H4 (cell line): ENCODE measurements at regions not wholly inside any gene's neighbourhood (a gene's known extent, or its start where the extent isn't known, plus 50 kb on each side); places are given as distances from the start of the nearest gene placed in this dataset.
"Not testable (repeated sequence)": the region's sequence is repeated elsewhere in the genome, so short reads cannot be mapped to it uniquely, and the experiment has no call there.

ENCODE experiments used
- DNase-seq: peaks from one replicate; pipeline ENCODE4 v3.0.0-alpha.2; 2015; ENCODE audit warnings: low spot score

- no peak for DNase-seq
These were observed 226.0 kb upstream of the PTGER4 start for GRCh38 chr5:40453689-40454088.

GRCh38 chr5:40452874-40453624 is 226.7 kb upstream of the PTGER4 start:
- no peak for DNase-seq

GRCh38 chr5:40447438-40447837 is 232.3 kb upstream of the PTGER4 start:
- no peak for DNase-seq

- DNase-seq: peak; percentile 56
These were observed 232.8 kb upstream of the PTGER4 start for GRCh38 chr5:40446910-40447309.

GRCh38 chr5:40442346-40442745 is 237.4 kb upstream of the PTGER4 start:
- no peak for DNase-seq

- no peak for DNase-seq
These were observed 238.0 kb upstream of the PTGER4 start for GRCh38 chr5:40441733-40442132.

GRCh38 chr5:40440746-40441145 is 239.0 kb upstream of the PTGER4 start:
- DNase-seq: no peak

GRCh38 chr5:40439103-40439502 is 240.6 kb upstream of the PTGER4 start:
- DNase-seq: not testable (repeated sequence)

GRCh38 chr5:40438646-40439045 is 241.1 kb upstream of the PTGER4 start:
- DNase-seq: not testable (repeated sequence)

- DNase-seq: peak; percentile 64
These were observed 242.3 kb upstream of the PTGER4 start for GRCh38 chr5:40437452-40437861.

GRCh38 chr5:40436535-40437237 is 243.0 kb upstream of the PTGER4 start:
- DNase-seq: no peak

GRCh38 chr5:40435706-40436105 is 244.0 kb upstream of the PTGER4 start:
- not testable (repeated sequence) for DNase-seq

- no peak for DNase-seq
These were observed 246.9 kb upstream of the PTGER4 start for GRCh38 chr5:40432836-40433235.

GRCh38 chr5:40431734-40432133 is 248.0 kb upstream of the PTGER4 start:
- no peak for DNase-seq

- DNase-seq: no peak
These were observed 249.5 kb upstream of the PTGER4 start for GRCh38 chr5:40430101-40430710.

GRCh38 chr5:40429258-40430100 is 250.2 kb upstream of the PTGER4 start:
- DNase-seq: no peak

GRCh38 chr5:40428815-40429214 is 250.9 kb upstream of the PTGER4 start:
- no peak for DNase-seq

GRCh38 chr5:40428126-40428525 is 251.6 kb upstream of the PTGER4 start:
- DNase-seq: peak; percentile 20

GRCh38 chr5:40417046-40417810 is 262.5 kb upstream of the PTGER4 start:
- DNase-seq: not testable (repeated sequence)

- no peak for DNase-seq
These were observed 263.1 kb upstream of the PTGER4 start for GRCh38 chr5:40416588-40416987.

- no peak for DNase-seq
These were observed 263.6 kb upstream of the PTGER4 start for GRCh38 chr5:40416098-40416497.
